ENCODE measurements at regions not wholly inside any gene's neighbourhood (a gene's known extent, or its start where the extent isn't known, plus 50 kb on each side); places are given as distances from the start of the nearest gene placed in this dataset.

DNA sequence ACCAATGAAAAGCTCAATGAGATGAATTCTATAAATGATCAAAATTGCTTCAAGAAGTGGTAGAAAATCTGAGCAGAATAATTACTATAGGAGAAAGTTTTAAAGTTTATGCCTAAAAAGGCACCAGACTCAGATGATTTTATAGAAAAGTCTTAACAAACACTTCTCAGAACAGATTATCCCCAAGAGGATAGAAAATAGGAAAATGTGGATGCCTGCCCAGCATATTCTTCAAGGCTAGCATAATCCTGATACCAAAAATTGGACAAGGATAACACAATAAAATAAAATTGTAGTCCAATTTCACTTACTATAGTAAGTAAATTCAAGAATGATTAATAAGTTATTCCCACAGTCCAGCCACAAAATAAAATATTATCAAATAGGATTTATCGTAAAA, 397.0 kb downstream of the NR2F1-AS1 start:
- no peak overlapping the region for H3K9ac ChIP-seq (ENCODE audit: low read length)
- no peaks in the 10 kb centered on the region for H3K9me3 ChIP-seq (ENCODE audit: low read length)
- H3K4me3 ChIP-seq (ENCODE audit: low read length) = no peak overlapping the region
- H3K4me2 ChIP-seq (ENCODE audit: low read length) = no peak overlapping the region
- no peak overlapping the region for H2AFZ ChIP-seq (ENCODE audit: low read depth, low read length)
- H3K79me2 ChIP-seq (replicated peaks; ENCODE audit: insufficient read depth, low read length) = no peaks in the 10 kb centered on the region
- H4K20me1 ChIP-seq (ENCODE audit: insufficient read depth) = no peaks in the 10 kb centered on the region
- H3K9me2 ChIP-seq (ENCODE audit: insufficient read depth, low read length) = no peaks in the 10 kb centered on the region
- H3K36me3 ChIP-seq (ENCODE audit: insufficient read depth, low read length) = no peaks in the 10 kb centered on the region
- H3F3A ChIP-seq (ENCODE audit: insufficient read depth, low read length, poor library complexity, severe bottlenecking) = no peaks in the 10 kb centered on the region
- H3K27me3 ChIP-seq (ENCODE audit: insufficient read depth, low read depth, low read length) = no peaks in the 10 kb centered on the region
- TF ChIP-seq RAD21 (conservative IDR thresholded peaks at IDR 0.05) (no peak), EP300 (conservative IDR thresholded peaks at IDR 0.05; ENCODE audit: poor library complexity, severe bottlenecking) (no peak), POLR2AphosphoS5 (IDR thresholded peaks at IDR 0.05) (no peak), EZH2 (IDR thresholded peaks at IDR 0.05; ENCODE audit: borderline replicate concordance, insufficient read depth, low read length, poor library complexity, severe bottlenecking) (no peak), TAF1 (IDR thresholded peaks at IDR 0.05; ENCODE audit: low read depth) (no peak), SMC3 (conservative IDR thresholded peaks at IDR 0.05; ENCODE audit: poor library complexity) (no peak), MXI1 (conservative IDR thresholded peaks at IDR 0.05; ENCODE audit: poor library complexity, severe bottlenecking) (no peak)
- TF ChIP-seq, protein P1, sequence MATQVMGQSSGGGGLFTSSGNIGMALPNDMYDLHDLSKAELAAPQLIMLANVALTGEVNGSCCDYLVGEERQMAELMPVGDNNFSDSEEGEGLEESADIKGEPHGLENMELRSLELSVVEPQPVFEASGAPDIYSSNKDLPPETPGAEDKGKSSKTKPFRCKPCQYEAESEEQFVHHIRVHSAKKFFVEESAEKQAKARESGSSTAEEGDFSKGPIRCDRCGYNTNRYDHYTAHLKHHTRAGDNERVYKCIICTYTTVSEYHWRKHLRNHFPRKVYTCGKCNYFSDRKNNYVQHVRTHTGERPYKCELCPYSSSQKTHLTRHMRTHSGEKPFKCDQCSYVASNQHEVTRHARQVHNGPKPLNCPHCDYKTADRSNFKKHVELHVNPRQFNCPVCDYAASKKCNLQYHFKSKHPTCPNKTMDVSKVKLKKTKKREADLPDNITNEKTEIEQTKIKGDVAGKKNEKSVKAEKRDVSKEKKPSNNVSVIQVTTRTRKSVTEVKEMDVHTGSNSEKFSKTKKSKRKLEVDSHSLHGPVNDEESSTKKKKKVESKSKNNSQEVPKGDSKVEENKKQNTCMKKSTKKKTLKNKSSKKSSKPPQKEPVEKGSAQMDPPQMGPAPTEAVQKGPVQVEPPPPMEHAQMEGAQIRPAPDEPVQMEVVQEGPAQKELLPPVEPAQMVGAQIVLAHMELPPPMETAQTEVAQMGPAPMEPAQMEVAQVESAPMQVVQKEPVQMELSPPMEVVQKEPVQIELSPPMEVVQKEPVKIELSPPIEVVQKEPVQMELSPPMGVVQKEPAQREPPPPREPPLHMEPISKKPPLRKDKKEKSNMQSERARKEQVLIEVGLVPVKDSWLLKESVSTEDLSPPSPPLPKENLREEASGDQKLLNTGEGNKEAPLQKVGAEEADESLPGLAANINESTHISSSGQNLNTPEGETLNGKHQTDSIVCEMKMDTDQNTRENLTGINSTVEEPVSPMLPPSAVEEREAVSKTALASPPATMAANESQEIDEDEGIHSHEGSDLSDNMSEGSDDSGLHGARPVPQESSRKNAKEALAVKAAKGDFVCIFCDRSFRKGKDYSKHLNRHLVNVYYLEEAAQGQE (IDR thresholded peaks at IDR 0.05; ENCODE audit: borderline replicate concordance) = no peak
- TF ChIP-seq, protein P2, sequence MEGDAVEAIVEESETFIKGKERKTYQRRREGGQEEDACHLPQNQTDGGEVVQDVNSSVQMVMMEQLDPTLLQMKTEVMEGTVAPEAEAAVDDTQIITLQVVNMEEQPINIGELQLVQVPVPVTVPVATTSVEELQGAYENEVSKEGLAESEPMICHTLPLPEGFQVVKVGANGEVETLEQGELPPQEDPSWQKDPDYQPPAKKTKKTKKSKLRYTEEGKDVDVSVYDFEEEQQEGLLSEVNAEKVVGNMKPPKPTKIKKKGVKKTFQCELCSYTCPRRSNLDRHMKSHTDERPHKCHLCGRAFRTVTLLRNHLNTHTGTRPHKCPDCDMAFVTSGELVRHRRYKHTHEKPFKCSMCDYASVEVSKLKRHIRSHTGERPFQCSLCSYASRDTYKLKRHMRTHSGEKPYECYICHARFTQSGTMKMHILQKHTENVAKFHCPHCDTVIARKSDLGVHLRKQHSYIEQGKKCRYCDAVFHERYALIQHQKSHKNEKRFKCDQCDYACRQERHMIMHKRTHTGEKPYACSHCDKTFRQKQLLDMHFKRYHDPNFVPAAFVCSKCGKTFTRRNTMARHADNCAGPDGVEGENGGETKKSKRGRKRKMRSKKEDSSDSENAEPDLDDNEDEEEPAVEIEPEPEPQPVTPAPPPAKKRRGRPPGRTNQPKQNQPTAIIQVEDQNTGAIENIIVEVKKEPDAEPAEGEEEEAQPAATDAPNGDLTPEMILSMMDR (IDR thresholded peaks at IDR 0.05; ENCODE audit: poor library complexity, severe bottlenecking) = no peak
- H3K27ac ChIP-seq (ENCODE audit: low read length) = no peak overlapping the region

DNA sequence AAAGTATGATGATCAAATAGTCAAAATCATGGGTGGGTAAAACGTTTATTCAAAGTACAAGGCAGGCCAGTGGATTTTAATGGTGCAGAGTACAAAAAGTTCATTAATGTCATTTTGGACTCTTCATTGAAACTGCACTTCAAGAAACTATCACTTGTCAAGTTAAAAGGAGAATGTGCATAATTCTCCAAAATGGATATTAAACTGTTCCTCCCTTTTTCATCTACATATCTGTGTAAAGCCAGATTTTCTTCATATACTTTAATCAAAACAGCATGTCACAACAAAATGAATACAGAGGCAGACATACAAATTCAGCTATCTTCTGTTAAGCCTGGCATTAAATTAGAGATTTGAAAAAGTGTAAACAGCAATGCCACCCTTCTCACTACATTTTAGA, 401.6 kb downstream of the NR2F1-AS1 start:
- Histone ChIP-seq H3K27ac (ENCODE audit: low read length) (no peak overlapping the region), H3K79me2 (replicated peaks; ENCODE audit: insufficient read depth, low read length) (no peaks in the 10 kb centered on the region), H3K4me3 (ENCODE audit: low read length) (no peak overlapping the region), H3K9me3 (ENCODE audit: low read length) (no peaks in the 10 kb centered on the region), H3K4me2 (ENCODE audit: low read length) (no peak overlapping the region), H3K9me2 (ENCODE audit: insufficient read depth, low read length) (no peaks in the 10 kb centered on the region), H3K36me3 (ENCODE audit: insufficient read depth, low read length) (no peaks in the 10 kb centered on the region), H3K27me3 (ENCODE audit: insufficient read depth, low read depth, low read length) (no peaks in the 10 kb centered on the region), H3F3A (ENCODE audit: insufficient read depth, low read length, poor library complexity, severe bottlenecking) (no peaks in the 10 kb centered on the region), H3K9ac (ENCODE audit: low read length) (no peak overlapping the region), H2AFZ (ENCODE audit: low read depth, low read length) (no peak overlapping the region), H4K20me1 (ENCODE audit: insufficient read depth) (no peaks in the 10 kb centered on the region)
- TF ChIP-seq EP300 (conservative IDR thresholded peaks at IDR 0.05; ENCODE audit: poor library complexity, severe bottlenecking) = no peak
- TF ChIP-seq EZH2 (IDR thresholded peaks at IDR 0.05; ENCODE audit: borderline replicate concordance, insufficient read depth, low read length, poor library complexity, severe bottlenecking) = no peak

DNA sequence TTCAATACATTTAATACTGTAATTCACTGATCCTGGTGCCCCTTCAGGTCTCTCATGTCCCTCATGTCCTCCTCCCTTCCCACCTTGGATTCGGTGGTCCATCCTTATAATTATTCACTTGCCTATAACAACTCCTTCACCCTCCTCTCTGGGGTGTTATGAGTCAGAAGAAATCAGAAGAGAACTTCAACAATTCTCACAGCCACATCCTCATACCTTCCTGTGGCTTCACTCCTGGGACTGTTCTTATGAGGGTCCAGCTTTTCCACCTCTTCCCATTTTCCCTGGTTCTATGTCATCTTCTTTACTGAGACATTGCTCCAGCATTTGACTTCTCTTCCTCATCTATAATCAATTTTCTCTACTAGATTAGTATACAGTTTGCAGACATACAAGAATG, 406.1 kb downstream of the NR2F1-AS1 start:
- Histone ChIP-seq H3K27me3 (ENCODE audit: insufficient read depth, low read depth, low read length) (no peaks in the 10 kb centered on the region), H3K4me3 (ENCODE audit: low read length) (no peak overlapping the region), H3K9ac (ENCODE audit: low read length) (no peak overlapping the region), H3K9me3 (ENCODE audit: low read length) (no peaks in the 10 kb centered on the region), H2AFZ (ENCODE audit: low read depth, low read length) (no peak overlapping the region), H4K20me1 (ENCODE audit: insufficient read depth) (no peaks in the 10 kb centered on the region), H3K9me2 (ENCODE audit: insufficient read depth, low read length) (no peaks in the 10 kb centered on the region), H3K27ac (ENCODE audit: low read length) (no peak overlapping the region), H3K4me2 (ENCODE audit: low read length) (no peak overlapping the region), H3F3A (ENCODE audit: insufficient read depth, low read length, poor library complexity, severe bottlenecking) (no peaks in the 10 kb centered on the region), H3K36me3 (ENCODE audit: insufficient read depth, low read length) (no peaks in the 10 kb centered on the region), H3K79me2 (replicated peaks; ENCODE audit: insufficient read depth, low read length) (no peaks in the 10 kb centered on the region)
- no peak for TF ChIP-seq TAF1 (IDR thresholded peaks at IDR 0.05; ENCODE audit: low read depth)
- no peak for TF ChIP-seq RAD21 (conservative IDR thresholded peaks at IDR 0.05)
- TF ChIP-seq POLR2AphosphoS5 (IDR thresholded peaks at IDR 0.05) = no peak
- TF ChIP-seq EZH2 (IDR thresholded peaks at IDR 0.05; ENCODE audit: borderline replicate concordance, insufficient read depth, low read length, poor library complexity, severe bottlenecking) = no peak
- no peak for TF ChIP-seq EP300 (conservative IDR thresholded peaks at IDR 0.05; ENCODE audit: poor library complexity, severe bottlenecking)
- no peak for TF ChIP-seq MXI1 (conservative IDR thresholded peaks at IDR 0.05; ENCODE audit: poor library complexity, severe bottlenecking)
